Esophagus muscularis mucosa (tissue), 3 donors: ENCODE measurements at regions not wholly inside any gene's neighbourhood (a gene's known extent, or its start where the extent isn't known, plus 50 kb on each side); places are given as distances from the start of the nearest gene placed in this dataset.

Source experiments
- POLR2A ChIP-seq: fragments of 450-650 bp; IDR thresholded peaks from one replicate; pipeline ENCODE4 v1.6.1; 2017; ENCODE audit warnings: antibody characterized with exemption, moderate library complexity, mild to moderate bottlenecking, low read depth
- POLR2AphosphoS5 ChIP-seq, 2 donors: sonication (generic); formaldehyde crosslinking; IDR thresholded peaks; one replicate each; pipeline ENCODE4 v1.6.1; 2017; ENCODE audit warnings: antibody characterized with exemption in 2 of 2
- TF ChIP-seq, protein P1 (sequence below), 3 experiments: fragments of 200-600 bp in 2 of 3; fragments of 450-650 bp in 1 of 3; sonication (generic) in 2 of 3; IDR thresholded peaks; one replicate each; pipeline ENCODE4 v1.5.1; 2017 to 2019; ENCODE audit warnings: antibody characterized with exemption in 3 of 3, mild to moderate bottlenecking in 2 of 3, moderate library complexity in 1 of 3

DNA sequence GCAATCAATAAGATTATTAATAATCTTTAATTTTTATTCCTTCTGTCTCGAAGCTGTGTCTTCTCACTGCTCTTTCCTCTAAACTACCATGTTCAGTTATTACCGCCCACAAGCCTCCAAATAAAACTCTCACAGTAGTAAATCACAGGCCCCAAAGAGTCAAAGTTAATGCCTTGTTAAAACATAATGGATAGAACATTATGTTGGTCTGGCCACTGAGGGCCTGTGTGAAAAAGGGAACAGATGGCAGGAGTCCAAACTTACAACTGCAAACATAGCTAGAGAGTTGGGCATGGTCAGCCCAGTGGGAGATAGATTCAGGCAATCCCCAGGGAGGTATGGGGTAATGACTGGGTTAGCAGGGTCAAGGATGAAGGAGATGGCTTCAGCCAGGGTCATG, 84.6 kb upstream of the TNIP3 start:
- TF ChIP-seq, protein P1, sequence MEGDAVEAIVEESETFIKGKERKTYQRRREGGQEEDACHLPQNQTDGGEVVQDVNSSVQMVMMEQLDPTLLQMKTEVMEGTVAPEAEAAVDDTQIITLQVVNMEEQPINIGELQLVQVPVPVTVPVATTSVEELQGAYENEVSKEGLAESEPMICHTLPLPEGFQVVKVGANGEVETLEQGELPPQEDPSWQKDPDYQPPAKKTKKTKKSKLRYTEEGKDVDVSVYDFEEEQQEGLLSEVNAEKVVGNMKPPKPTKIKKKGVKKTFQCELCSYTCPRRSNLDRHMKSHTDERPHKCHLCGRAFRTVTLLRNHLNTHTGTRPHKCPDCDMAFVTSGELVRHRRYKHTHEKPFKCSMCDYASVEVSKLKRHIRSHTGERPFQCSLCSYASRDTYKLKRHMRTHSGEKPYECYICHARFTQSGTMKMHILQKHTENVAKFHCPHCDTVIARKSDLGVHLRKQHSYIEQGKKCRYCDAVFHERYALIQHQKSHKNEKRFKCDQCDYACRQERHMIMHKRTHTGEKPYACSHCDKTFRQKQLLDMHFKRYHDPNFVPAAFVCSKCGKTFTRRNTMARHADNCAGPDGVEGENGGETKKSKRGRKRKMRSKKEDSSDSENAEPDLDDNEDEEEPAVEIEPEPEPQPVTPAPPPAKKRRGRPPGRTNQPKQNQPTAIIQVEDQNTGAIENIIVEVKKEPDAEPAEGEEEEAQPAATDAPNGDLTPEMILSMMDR (IDR thresholded peaks at IDR 0.05) = no peak
- TF ChIP-seq POLR2A = no peak
- no peak for TF ChIP-seq POLR2AphosphoS5 (IDR thresholded peaks at IDR 0.05)
